Gastroesophageal sphincter (tissue), 3 donors: ENCODE measurements at regions not wholly inside any gene's neighbourhood (a gene's known extent, or its start where the extent isn't known, plus 50 kb on each side); places are given as distances from the start of the nearest gene placed in this dataset.

Experiments
- EP300 ChIP-seq: sonication (generic); formaldehyde crosslinking; IDR thresholded peaks from one replicate; pipeline ENCODE4 v1.6.1; 2017; ENCODE audit warnings: antibody characterized with exemption, mild to moderate bottlenecking
- TF ChIP-seq, protein P1 (sequence below), 4 experiments: fragments of 200-600 bp in 2 of 4; fragments of 450-650 bp in 2 of 4; sonication (generic) in 1 of 4; IDR thresholded peaks; one replicate each; pipeline ENCODE4 v1.5.1; 2017 to 2019; ENCODE audit warnings: antibody characterized with exemption in 4 of 4, mild to moderate bottlenecking in 2 of 4, moderate library complexity in 2 of 4

DNA sequence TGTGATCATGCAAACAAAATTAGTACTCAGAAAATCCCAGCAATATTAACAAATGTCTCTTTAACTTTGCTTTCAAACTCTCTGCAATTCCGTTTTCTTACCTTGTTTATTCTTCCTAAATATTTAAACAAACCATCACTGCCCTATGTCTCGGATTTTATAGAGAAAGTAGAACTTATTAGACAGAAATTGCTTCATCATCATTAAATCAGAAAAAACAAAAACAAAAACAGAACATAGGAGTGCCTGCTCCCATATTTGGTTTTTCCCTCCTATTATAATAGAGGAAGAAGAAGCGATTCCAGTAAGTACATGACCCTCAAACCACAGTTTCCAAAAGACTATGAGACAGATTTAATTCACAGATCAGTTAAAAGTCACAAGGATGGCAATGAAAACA is 1228.0 kb downstream of the RPA4 start:
- TF ChIP-seq, protein P1, sequence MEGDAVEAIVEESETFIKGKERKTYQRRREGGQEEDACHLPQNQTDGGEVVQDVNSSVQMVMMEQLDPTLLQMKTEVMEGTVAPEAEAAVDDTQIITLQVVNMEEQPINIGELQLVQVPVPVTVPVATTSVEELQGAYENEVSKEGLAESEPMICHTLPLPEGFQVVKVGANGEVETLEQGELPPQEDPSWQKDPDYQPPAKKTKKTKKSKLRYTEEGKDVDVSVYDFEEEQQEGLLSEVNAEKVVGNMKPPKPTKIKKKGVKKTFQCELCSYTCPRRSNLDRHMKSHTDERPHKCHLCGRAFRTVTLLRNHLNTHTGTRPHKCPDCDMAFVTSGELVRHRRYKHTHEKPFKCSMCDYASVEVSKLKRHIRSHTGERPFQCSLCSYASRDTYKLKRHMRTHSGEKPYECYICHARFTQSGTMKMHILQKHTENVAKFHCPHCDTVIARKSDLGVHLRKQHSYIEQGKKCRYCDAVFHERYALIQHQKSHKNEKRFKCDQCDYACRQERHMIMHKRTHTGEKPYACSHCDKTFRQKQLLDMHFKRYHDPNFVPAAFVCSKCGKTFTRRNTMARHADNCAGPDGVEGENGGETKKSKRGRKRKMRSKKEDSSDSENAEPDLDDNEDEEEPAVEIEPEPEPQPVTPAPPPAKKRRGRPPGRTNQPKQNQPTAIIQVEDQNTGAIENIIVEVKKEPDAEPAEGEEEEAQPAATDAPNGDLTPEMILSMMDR (IDR thresholded peaks at IDR 0.05), result no peak
- TF ChIP-seq EP300, result no peak
